Immature natural killer cell (primary cell): ENCODE measurements at regions not wholly inside any gene's neighbourhood (a gene's known extent, or its start where the extent isn't known, plus 50 kb on each side); places are given as distances from the start of the nearest gene placed in this dataset.

Experiments used
- DNase-seq, 3 donors: peaks; one replicate each; pipeline ENCODE4 v3.0.0; 2022; ENCODE audit warnings: mixed read lengths in 1 of 3
- H3K27ac Mint-ChIP-seq, 6 donors: one replicate each; pipeline ENCODE4 v1.8.0; 2020; ENCODE audit warnings: mixed read lengths in 6 of 6, mild to moderate bottlenecking in 5 of 6, inconsistent platforms in 4 of 6, moderate library complexity in 3 of 6
- H3K27me3 Mint-ChIP-seq, 3 donors: one replicate each; pipeline ENCODE4 v1.8.0; 2020 to 2021; ENCODE audit warnings: low read depth in 3 of 3, mild to moderate bottlenecking in 3 of 3, mixed read lengths in 3 of 3, moderate library complexity in 3 of 3, inconsistent platforms in 1 of 3
- H3K36me3 Mint-ChIP-seq, 3 donors: one replicate each; pipeline ENCODE4 v1.8.0; 2020; ENCODE audit warnings: mixed read lengths in 3 of 3, inconsistent platforms in 2 of 3, mild to moderate bottlenecking in 2 of 3
- H3K4me1 Mint-ChIP-seq, 2 donors: one replicate each; pipeline ENCODE4 v1.8.0; 2020; ENCODE audit warnings: inconsistent platforms in 2 of 2, mild to moderate bottlenecking in 2 of 2, mixed read lengths in 2 of 2, moderate library complexity in 1 of 2
- H3K4me3 Mint-ChIP-seq, 5 donors: one replicate each; pipeline ENCODE4 v1.8.0; 2020; ENCODE audit warnings: mild to moderate bottlenecking in 5 of 5, mixed read lengths in 5 of 5, inconsistent platforms in 3 of 5, moderate library complexity in 3 of 5
- H3K9me3 Mint-ChIP-seq, 6 donors: one replicate each; pipeline ENCODE4 v1.8.0; 2020; ENCODE audit warnings: mild to moderate bottlenecking in 6 of 6, mixed read lengths in 6 of 6, inconsistent platforms in 4 of 6, moderate library complexity in 3 of 6

DNA sequence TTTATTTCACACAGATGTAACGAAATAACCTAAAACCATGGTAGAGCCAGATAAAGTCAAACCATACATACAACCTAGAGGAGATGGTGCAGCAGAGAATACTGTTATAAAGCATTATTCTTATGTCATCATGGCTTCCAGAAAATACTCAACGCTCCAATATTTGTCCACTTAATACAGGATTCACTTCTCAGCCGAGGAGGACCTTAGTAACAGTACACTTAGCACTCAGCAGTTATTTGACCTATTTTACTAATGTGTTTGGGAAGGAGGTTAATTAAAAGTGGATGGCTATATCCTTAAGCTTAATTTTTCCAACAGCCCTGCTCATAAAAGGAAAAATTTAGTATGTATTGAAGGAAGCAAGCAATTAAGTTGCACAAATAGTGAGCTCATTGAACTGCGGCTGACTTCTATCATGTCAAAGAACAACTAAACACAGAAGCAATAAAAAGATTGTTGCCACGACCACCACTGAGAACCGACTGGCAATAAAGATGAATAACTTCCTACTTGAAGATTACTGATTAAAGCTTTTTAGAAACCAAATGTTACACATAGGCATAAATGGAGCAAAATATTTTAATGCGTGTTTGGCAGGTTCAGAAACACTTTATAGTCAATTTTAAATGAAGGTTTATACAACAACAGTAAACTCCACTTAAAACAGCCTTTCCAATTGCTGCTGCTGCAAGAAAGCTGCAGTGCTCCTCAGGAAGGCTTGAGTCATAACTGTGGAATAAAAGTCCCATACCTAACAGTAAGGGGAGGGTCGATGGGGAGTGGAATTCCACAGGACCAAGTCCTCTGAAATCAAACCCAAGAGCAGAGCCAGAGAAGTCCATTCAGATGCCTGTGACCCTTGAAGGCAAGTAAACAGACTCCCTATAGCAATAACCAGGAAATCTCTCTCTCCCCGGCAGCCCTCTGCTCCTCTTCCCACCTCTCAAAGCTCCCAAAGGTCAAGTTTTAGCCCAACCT is 218.9 kb upstream of the CDKN3 start:
- Mint-ChIP-seq H3K4me1 (no peaks in the 10 kb centered on the region), H3K27ac (no peak overlapping the region), H3K36me3 (no peaks in the 10 kb centered on the region), H3K4me3 (no peak overlapping the region), H3K9me3 (peaks cover 0 to 2% (median 0%) of the 10 kb centered on the region in 6 donors), H3K27me3 (peaks cover 0 to 3% (median 2%) of the 10 kb centered on the region in 3 donors)
- DNase-seq = no peak

DNA sequence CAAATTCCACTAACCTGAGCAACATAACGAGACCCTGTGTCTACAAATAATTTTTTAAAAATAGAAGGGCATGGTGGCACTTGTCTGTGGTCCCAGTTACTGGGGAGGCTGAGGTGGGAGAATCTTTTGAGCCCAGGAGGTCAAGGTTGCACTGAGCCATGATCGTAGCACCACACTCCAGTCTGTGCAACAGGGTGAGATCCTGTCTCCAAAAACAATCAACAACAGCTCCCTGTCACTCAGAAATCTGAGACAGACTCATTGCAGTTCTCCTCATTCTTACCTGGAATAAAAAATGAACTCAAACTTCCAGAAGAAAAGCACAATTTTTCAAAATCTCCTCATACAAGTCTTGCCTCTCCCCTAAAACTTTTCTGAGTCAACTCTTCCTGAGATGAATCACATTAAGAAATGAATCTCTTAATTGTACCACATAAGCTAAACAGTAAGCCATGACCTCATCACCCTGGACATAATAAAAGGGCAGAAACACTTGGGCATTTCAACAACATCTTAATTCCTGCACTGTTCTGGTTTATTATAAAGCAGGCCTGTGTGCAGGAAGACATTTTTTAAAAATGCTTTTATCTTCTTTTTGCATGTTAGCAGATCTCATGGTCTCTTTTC is 214.3 kb upstream of the CDKN3 start:
- Mint-ChIP-seq H3K36me3 (no peaks in the 10 kb centered on the region), H3K27ac (no peak overlapping the region), H3K9me3 (peaks cover 0 to 2% (median 0%) of the 10 kb centered on the region in 6 donors), H3K4me1 (no peaks in the 10 kb centered on the region), H3K27me3 (no peaks in the 10 kb centered on the region), H3K4me3 (no peak overlapping the region)
- DNase-seq = no peak

DNA sequence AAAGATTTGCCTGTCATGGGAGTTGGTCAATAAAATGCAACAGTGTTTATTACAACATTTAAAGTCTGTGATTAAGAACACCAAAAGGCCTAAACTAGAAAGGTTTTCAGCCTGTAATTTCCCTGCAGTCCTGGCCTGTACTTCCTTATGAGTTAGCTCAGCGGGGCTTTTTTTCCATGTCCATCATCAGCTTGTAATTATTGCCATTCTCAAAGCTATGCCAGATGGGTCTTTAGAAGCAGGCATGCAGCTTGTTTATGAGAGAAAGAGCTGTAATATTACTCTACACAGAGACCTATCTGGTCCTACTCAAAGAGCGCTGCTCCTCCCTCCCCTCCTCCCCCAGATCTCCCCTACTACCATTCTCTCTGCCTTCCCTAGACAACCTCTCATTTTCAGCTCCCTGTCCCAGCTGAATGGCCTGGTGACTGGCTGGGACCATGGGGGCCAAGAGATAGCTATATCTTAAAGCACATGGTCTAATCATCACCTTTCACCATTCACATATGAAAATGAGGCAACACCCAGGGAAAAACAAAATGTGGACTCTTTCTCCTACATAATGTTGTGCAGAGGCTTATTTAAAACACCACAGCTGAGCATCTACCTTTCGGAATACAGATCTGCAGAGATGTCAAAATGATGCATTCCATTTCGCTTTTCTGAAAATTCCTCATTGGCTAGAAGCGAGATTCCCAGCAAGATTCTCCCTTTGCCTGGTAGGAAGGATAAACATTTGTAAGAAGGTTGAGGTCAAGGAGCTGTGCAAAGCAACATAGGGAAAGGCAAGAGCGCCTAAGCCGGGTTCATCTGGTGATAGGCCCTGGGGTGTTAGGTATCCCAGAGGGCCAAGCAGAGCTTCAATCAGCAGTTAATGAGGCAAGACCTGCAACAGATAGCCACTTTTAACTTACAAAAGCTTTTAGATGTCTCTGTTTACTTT is 209.7 kb upstream of the CDKN3 start:
- H3K27ac Mint-ChIP-seq = no peak overlapping the region
- H3K4me1 Mint-ChIP-seq = no peaks in the 10 kb centered on the region
- H3K36me3 Mint-ChIP-seq = no peaks in the 10 kb centered on the region
- no peaks in the 10 kb centered on the region for H3K27me3 Mint-ChIP-seq
- H3K9me3 Mint-ChIP-seq = peaks cover 0 to 2% (median 0%) of the 10 kb centered on the region in 6 donors
- no peak for DNase-seq
- H3K4me3 Mint-ChIP-seq = no peak overlapping the region

GRCh38 chr14:54188064-54188666 is 208.6 kb upstream of the CDKN3 start:
- Mint-ChIP-seq H3K4me3 (no peak overlapping the region), H3K36me3 (no peaks in the 10 kb centered on the region), H3K27me3 (no peaks in the 10 kb centered on the region), H3K27ac (no peak overlapping the region), H3K4me1 (no peaks in the 10 kb centered on the region), H3K9me3 (no peaks in the 10 kb centered on the region)
- DNase-seq = no peak

GRCh38 chr14:54189333-54189732 is 207.5 kb upstream of the CDKN3 start:
- Mint-ChIP-seq H3K36me3 (no peaks in the 10 kb centered on the region), H3K27ac (no peak overlapping the region), H3K9me3 (no peaks in the 10 kb centered on the region), H3K4me3 (no peak overlapping the region), H3K27me3 (no peaks in the 10 kb centered on the region), H3K4me1 (no peaks in the 10 kb centered on the region)
- no peak for DNase-seq

- Mint-ChIP-seq H3K4me3 (no peak overlapping the region), H3K9me3 (no peaks in the 10 kb centered on the region), H3K36me3 (no peaks in the 10 kb centered on the region), H3K4me1 (no peaks in the 10 kb centered on the region), H3K27ac (no peak overlapping the region), H3K27me3 (no peaks in the 10 kb centered on the region)
- DNase-seq = no peak
Observed at GRCh38 chr14:54189748-54190354, 207.0 kb upstream of the CDKN3 start.

GRCh38 chr14:54191846-54192245 is 205.0 kb upstream of the CDKN3 start:
- Mint-ChIP-seq H3K4me3 (no peak overlapping the region), H3K36me3 (no peaks in the 10 kb centered on the region), H3K27me3 (no peaks in the 10 kb centered on the region)

DNA sequence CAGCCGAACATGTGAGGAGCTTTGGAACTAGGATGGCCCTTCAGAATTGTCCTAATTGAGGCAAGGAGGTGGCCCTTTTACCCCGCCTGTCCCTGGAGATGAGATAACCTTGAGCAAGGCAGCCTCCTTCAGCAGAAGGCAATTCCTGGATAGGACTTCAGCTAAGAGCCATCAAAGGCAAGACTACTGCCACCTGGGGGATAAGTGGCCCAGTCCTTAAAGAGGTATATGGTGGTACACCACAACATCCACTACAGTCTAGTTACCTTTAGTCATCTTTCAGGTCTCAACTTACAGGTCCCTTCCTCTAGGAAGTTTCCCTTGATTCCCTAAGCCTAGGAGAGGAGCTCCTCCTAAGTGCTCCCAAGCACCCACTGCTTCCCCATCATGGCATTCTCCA is 204.2 kb upstream of the CDKN3 start:
- Mint-ChIP-seq H3K27ac (no peak overlapping the region), H3K4me1 (no peaks in the 10 kb centered on the region), H3K27me3 (no peaks in the 10 kb centered on the region), H3K4me3 (no peak overlapping the region), H3K9me3 (peaks cover 0 to 4% (median under 1%) of the 10 kb centered on the region in 6 donors), H3K36me3 (no peaks in the 10 kb centered on the region)
- no peak for DNase-seq

More at GRCh38 chr14:54191846-54192245, 205.0 kb upstream of the CDKN3 start:
- Mint-ChIP-seq H3K4me1 (no peaks in the 10 kb centered on the region), H3K27ac (no peak overlapping the region), H3K9me3 (peaks cover 0 to 4% (median 0%) of the 10 kb centered on the region in 6 donors)
- no peak for DNase-seq

- H3K4me3 Mint-ChIP-seq = no peak overlapping the region
Observed at GRCh38 chr14:54193871-54194270, 202.9 kb upstream of the CDKN3 start.

GRCh38 chr14:54194501-54194900 is 202.3 kb upstream of the CDKN3 start:
- H3K36me3 Mint-ChIP-seq = no peaks in the 10 kb centered on the region
- no peak overlapping the region for H3K4me3 Mint-ChIP-seq
- H3K9me3 Mint-ChIP-seq = peaks cover 0 to 12% (median 5%) of the 10 kb centered on the region in 6 donors
- H3K27ac Mint-ChIP-seq = no peak overlapping the region
- H3K27me3 Mint-ChIP-seq = peaks cover 0 to 2% (median 0%) of the 10 kb centered on the region in 3 donors
- H3K4me1 Mint-ChIP-seq = no peaks in the 10 kb centered on the region
- DNase-seq = no peak

More at GRCh38 chr14:54193871-54194270, 202.9 kb upstream of the CDKN3 start:
- Mint-ChIP-seq H3K27me3 (peaks cover 0 to 2% (median 0%) of the 10 kb centered on the region in 3 donors), H3K27ac (no peak overlapping the region), H3K4me1 (no peaks in the 10 kb centered on the region), H3K36me3 (no peaks in the 10 kb centered on the region), H3K9me3 (peaks cover 0 to 12% (median 5%) of the 10 kb centered on the region in 6 donors)
- no peak for DNase-seq

- no peak for DNase-seq
- Mint-ChIP-seq H3K4me3 (no peak overlapping the region), H3K27ac (no peak overlapping the region), H3K27me3 (peaks cover 0 to 2% (median 0%) of the 10 kb centered on the region in 3 donors), H3K9me3 (peaks cover 0 to 16% (median 7%) of the 10 kb centered on the region in 6 donors), H3K36me3 (no peaks in the 10 kb centered on the region), H3K4me1 (no peaks in the 10 kb centered on the region)
Observed at GRCh38 chr14:54197369-54197768, 199.4 kb upstream of the CDKN3 start.

DNA sequence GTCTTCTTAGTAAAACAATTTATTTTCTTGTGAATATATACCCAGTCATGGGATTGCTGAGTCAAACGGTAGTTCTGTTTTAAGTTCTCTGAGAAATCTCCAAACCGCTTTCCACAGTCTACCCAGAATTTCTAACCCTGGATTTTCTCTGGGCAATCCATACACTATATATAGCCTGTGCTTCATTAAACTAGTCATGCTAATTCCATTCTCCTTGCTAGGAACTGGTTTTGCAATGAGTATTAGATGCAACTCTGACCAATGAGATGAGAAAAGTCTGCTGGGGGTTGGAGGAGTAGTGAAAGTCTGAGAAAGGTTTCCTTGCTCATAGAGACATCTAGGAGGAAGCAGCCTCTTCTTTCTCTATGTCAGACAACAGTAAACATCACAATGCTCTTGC is 196.1 kb upstream of the CDKN3 start:
- Mint-ChIP-seq H3K9me3 (peaks cover 0 to 16% (median 8%) of the 10 kb centered on the region in 6 donors), H3K36me3 (no peaks in the 10 kb centered on the region), H3K4me3 (no peak overlapping the region), H3K27me3 (peaks cover 0 to 2% (median 0%) of the 10 kb centered on the region in 3 donors), H3K27ac (no peak overlapping the region), H3K4me1 (no peaks in the 10 kb centered on the region)
- no peak for DNase-seq

DNA sequence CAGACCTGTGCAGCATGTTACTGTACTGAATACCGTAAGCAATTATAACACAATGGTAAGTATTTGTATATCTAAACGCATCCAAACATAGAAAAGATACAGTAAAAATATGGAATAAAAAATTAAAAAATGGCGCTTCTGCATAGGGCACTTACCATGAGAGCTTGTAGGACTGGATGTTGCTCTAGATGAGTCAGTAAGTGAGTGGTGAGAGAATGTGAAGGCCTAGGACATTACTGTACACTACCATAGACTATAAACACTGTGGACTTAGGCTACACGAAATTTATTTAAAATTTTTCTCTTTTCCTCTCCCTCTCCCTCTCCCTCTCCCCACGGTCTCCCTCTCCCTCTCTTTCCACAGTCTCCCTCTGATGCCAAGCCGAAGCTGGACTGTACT is 194.5 kb upstream of the CDKN3 start:
- Mint-ChIP-seq H3K27me3 (peaks cover 0 to 2% (median 0%) of the 10 kb centered on the region in 3 donors), H3K4me1 (no peaks in the 10 kb centered on the region), H3K36me3 (no peaks in the 10 kb centered on the region), H3K27ac (no peak overlapping the region), H3K9me3 (peaks cover 0 to 14% (median 5%) of the 10 kb centered on the region in 6 donors), H3K4me3 (no peak overlapping the region)
- DNase-seq = no peak
